ENCODE measurements at regions not wholly inside any gene's neighbourhood (a gene's known extent, or its start where the extent isn't known, plus 50 kb on each side); places are given as distances from the start of the nearest gene placed in this dataset.

- no peak for DNase-seq (ENCODE audit: low read depth in 2 of 2, low spot score in 1 of 2)
Observed at GRCh38 chr19:31096062-31096830, 253.0 kb downstream of the TSHZ3 start.

DNA sequence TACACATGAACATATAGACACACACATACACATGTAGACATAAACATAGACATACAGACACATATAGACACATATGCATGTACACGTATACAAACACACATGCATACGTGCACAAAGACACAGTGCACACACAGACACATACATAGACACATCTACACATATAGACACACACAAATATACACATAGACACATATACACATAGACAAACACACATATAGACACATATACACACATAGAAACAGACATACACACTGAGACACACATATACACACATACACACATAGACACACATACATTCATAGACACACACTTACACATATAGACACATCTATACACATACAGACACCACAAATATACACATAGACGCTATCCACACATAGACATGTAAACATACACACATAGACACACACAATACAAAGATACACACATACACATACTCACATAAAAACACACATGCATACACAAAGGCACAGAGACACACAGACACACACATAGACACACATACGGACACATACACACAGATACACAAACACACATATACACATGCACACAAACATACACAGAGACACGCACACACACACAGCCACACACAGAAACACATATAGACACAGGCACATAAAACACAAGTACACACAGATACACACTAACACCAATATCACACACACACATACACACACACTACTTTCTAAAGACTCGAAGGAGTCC lies 254.0 kb downstream of the TSHZ3 start:
- no peak for DNase-seq (ENCODE audit: low read depth in 2 of 2, low spot score in 1 of 2)

DNA sequence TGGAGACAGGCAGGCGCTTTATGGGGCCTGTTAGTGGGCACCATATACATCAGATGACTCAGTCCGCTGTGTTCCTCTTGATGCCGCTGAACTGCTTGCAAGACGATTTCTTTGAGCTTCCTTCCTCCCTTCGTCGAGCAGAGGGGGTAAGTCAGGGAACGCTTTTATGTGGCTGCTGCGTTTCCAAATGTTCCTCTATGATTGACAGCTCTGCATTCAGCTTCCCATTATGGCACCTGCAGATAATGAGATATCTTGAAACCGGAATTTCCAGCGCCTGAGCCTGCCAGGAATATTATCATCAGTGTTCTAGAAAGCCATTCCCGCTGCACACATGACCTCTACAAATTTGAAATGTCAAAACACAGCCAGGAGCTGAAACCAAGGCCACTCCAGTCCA lies 257.0 kb downstream of the TSHZ3 start:
- DNase-seq (ENCODE audit: low read depth in 2 of 2, low spot score in 1 of 2): no peak

GRCh38 chr19:31089681-31090080 lies 259.6 kb downstream of the TSHZ3 start:
- no peak for DNase-seq (ENCODE audit: low read depth in 2 of 2, low spot score in 1 of 2)

DNA sequence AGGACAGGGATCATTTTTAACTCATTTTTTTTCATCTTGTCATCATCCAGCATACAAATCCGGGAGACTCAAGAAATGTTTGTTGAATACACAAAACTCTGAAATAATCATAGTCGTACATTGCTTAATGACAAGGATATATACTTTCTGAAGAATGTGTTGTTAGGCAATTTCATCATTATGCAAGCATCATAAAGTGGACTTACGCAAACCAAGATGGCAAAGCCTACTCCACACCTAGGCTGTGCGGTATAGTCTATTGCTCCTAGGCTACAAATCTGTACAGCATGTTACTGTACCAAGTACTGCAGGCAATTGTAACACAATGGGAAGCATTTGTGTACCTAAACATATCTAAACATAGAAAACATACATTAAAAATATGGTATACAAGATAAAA lies 264.1 kb downstream of the TSHZ3 start:
- no peak for DNase-seq (ENCODE audit: low read depth in 2 of 2, low spot score in 1 of 2)

DNA sequence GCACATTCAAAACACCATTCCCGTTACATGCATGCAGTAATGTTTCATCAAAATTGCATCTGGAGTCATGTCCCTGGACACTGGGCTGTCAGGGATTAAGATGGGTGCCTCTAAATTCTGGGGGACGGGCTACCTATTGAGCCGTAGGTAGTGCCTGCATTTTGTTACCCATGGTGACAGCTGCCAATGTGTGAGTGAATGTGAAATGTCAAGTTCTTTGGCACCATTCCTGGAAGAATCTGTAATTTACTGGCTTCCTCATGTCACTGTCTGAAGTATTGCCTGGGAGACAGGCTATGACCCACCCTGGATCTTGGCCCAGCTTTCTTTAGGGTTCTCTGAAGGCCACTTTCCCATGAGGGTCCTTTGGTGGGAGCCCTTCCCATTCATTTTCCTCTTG lies 266.1 kb downstream of the TSHZ3 start:
- no peak for DNase-seq (ENCODE audit: low read depth in 2 of 2, low spot score in 1 of 2)

- no peak for DNase-seq (ENCODE audit: low read depth in 2 of 2, low spot score in 1 of 2)
Observed at GRCh38 chr19:31075146-31075655, 274.0 kb downstream of the TSHZ3 start.

DNA sequence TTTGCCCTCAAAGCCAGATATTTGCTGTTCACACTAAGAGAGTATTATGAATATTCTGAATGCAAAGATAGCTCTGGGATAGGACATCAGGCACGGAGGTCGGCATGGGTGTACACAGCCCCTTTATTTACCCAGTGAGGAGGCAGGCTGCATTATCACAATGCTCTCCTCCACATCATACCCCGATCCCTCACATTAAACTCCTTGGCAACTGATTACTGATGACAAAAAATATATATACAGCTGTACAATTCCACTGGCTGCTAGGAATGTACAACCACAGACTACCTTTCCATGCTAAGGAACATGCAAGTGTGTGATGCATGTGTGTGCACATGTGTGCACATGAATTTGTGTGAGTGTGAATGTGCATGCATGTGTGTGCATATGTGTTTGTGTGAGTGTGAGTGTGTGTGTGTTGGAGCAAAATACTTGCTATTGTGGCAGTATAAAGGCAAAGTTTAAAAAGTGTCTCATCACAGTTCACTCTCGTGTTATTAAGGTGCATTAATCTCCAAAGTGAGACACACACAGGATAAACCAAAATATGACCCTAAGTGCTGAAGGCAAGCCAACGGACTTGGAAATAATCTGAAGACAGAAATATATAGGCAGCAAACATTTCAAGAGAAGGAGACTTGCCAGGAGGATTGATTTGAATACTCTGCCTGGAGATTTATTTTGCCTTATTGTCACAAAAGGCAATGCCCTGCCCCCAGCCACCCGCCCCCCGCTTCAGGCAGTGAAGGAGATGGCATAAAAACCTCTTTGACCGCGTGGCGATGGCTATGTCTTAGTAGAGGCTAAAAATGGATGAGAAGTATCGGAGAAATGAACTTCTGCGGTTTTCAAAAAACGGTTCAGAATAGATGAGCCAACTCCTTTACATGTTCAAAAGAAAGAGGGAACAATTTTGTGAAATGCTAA lies 274.8 kb downstream of the TSHZ3 start:
- no peak for DNase-seq (ENCODE audit: low read depth in 2 of 2, low spot score in 1 of 2)

- no peak for DNase-seq (ENCODE audit: low read depth in 2 of 2, low spot score in 1 of 2)
Observed at GRCh38 chr19:31073485-31074198, 275.6 kb downstream of the TSHZ3 start.

GRCh38 chr19:31072451-31072850 lies 276.8 kb downstream of the TSHZ3 start:
- DNase-seq (ENCODE audit: low read depth in 2 of 2, low spot score in 1 of 2): no peak

- no peak for DNase-seq (ENCODE audit: low read depth in 2 of 2, low spot score in 1 of 2)
Observed at GRCh38 chr19:31071136-31071855, 277.9 kb downstream of the TSHZ3 start.

DNA sequence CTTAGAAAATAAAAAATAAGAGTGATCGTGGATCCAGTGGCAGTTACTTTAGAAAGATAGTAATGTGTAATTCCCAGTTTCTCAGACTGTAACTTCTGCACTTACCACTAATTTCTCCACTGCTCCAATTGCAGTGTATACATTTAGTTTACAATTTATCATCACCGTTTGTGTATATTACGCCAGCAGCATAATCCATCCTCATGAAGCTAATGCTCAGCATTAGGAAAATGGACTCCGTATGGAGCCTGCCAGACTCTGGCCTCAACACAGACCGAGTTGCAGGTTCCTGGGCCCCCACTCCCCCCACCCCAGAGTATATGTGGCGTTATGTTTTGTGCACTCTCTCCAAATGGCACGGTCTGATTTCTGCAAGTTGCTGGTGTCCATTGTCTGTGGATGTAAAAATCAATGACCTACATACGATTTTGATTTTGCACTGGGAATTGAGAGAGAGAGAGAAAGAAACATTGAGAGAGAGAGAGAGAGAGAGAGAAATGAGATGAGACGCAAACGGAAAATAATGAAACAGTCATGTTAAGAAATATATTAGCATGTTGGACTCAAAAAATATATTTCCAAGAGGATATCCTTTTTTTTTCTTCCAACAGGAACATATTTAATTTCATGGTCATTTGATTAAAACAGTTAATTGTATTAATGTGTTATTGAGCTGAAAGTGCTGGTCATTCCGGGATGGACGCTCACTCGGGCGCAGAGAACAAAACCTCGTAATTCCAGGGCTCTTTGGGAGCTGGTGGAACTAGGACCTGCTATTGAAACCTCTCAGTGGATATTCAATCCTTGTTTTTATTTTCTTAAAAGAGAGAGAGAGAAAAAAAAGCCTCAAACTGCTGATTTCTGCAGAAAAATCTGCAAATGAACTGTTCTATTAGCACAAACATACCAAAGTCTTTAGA lies 278.8 kb downstream of the TSHZ3 start:
- no peak for DNase-seq (ENCODE audit: low read depth in 2 of 2, low spot score in 1 of 2)

DNA sequence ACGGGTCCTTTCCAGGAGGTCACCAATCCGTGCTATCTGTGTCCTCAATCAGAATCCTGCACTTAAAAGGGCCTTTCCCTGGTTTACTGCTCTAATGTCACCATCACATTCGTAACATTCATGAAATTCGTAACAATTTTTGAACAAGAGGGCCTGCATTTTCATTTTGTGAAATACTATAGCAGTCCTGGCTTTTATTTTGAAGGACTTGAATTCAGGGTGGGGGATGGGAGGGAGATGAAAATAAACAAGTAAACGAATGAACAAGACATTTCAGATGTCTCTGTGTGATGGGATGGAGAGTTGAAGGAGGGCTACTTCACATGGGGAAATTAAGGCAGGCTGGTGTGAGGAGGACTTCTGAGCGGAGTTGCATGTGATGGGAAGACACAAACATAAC lies 281.0 kb downstream of the TSHZ3 start:
- DNase-seq (ENCODE audit: low read depth in 2 of 2, low spot score in 1 of 2): no peak

DNA sequence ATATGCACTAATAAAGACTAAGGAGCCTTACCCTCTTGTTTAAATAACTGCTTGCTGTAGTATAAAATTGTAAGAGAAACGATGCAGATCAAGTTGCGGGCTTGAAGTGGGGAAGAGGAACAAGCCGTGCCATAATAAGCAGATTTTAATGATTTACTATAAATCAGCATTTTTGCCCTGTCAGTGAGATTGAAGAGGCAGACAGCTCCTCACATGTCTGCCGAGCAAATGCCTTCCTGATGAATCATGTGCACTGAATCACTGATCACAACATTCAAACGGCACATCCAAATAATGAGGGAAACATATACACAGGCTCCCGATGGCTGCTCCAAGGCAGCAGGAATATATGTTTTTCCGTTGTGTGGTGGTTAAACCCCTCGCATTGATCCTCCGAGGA lies 282.9 kb downstream of the TSHZ3 start:
- no peak for DNase-seq (ENCODE audit: low read depth in 2 of 2, low spot score in 1 of 2)

DNA sequence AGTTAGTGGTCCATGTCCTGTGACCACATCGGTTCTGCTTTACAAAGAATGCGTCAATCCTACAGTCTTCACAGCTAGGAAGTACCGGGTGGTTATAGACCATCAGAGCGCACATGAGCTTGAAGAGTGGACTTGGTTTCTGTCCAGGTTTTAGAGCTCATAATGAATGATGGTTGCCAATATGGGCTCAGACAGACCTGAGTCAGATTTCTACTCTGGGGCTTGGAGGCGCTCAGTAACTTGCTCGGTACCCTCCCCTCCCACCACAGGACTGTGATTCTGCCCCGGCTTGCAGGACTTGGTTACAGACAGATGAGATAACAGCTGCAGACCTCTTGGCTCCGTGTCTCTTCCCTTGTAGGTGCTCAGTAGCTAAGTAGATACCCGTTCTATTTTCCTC lies 284.7 kb downstream of the TSHZ3 start:
- DNase-seq (ENCODE audit: low read depth in 2 of 2, low spot score in 1 of 2): no peak

DNA sequence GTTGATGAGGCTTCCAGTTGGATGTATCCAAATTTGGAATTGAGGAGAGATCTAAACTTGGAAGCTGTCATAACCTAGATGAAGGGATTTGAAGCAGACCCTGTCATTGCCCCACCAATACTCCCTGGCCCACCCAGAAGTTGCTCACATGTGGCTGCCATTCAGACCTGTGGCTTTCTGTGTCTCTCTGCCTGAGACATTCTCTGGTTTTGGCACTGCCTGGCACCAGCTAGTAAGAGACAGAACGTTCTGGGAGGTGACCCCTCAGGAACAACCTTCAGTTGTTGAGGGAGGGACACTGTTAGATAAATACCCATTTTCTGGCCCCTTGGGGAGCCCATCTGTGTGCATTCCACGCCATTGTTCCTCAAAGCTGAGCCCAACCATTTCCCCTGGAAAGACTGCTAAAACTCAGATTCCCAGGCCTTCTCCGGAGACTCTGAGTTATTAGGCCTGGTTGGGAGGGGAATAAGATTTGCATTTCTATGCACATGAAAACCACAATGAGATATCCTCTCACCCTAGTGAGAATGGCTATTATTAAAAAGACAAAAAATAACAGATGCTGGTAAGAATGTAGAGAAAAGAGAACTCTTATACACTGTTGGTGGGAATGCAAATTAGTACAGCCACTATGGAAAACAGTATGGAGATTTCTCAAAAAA lies 290.4 kb downstream of the TSHZ3 start:
- DNase-seq (ENCODE audit: low read depth in 2 of 2, low spot score in 1 of 2): no peak

- no peak for DNase-seq (ENCODE audit: low read depth in 2 of 2, low spot score in 1 of 2)
Observed at GRCh38 chr19:31057476-31057875, 291.8 kb downstream of the TSHZ3 start.

- no peak for DNase-seq (ENCODE audit: low read depth in 2 of 2, low spot score in 1 of 2)
Observed at GRCh38 chr19:31055454-31055853, 293.8 kb downstream of the TSHZ3 start.

DNA sequence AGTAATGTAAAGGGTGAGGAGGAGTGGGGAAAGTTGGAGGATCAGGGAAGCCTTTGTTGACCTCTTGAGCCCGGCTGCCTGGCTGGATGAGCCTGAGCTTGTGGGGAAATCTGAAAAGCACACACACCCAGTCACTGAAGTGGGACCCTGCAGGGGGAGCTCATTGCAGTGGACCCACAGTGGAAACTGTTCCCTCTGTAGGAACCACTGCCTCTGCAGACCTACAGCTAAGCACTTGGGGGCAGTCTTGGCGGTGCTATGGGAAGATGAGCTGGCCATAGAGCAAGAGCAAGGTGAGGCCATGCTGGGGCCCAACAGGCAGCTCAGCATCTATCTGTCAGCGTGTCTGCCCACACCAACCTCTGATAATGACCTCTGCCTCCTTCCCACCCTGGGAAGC lies 294.8 kb downstream of the TSHZ3 start:
- peak in 1 of 2 donors; percentile 0 for DNase-seq (ENCODE audit: low read depth in 2 of 2, low spot score in 1 of 2)
